ENCODE measurements at regions not wholly inside any gene's neighbourhood (a gene's known extent, or its start where the extent isn't known, plus 50 kb on each side); places are given as distances from the start of the nearest gene placed in this dataset.

DNA sequence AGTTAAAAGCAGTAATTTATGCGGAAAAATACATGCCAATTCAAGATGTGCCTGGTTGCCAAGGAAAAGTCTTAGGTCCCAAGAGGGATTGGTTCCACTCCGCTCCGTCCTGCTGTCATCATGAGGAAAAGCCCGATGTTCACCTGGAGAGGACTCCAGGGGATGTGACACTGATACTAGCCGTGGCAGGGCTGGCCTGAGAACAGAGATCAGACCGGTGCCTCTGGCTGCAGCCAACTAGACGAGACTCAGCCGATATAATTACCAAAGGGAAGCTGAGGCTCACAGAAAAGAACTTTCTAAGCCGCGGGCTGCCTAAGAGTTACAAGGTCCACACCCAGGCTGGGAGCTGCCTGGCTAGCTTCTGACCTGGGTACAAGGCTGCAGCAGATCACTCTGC, 81.3 kb upstream of the UNC5B start:
- ChIA-PET CTCF (no interaction called here), POLR2A (ENCODE audit: unreplicated experiment) (no interaction called here)
- H4K20me1 ChIP-seq (ENCODE audit: insufficient read depth) = no peaks in the 10 kb centered on the region; the same call in 1 of the 2 replicates
- no peak overlapping the region for H3K4me2 ChIP-seq
- peaks cover 49% of the 10 kb centered on the region for H3K27me3 ChIP-seq (ENCODE audit: insufficient read depth, low read depth)
- TF ChIP-seq, protein P1, sequence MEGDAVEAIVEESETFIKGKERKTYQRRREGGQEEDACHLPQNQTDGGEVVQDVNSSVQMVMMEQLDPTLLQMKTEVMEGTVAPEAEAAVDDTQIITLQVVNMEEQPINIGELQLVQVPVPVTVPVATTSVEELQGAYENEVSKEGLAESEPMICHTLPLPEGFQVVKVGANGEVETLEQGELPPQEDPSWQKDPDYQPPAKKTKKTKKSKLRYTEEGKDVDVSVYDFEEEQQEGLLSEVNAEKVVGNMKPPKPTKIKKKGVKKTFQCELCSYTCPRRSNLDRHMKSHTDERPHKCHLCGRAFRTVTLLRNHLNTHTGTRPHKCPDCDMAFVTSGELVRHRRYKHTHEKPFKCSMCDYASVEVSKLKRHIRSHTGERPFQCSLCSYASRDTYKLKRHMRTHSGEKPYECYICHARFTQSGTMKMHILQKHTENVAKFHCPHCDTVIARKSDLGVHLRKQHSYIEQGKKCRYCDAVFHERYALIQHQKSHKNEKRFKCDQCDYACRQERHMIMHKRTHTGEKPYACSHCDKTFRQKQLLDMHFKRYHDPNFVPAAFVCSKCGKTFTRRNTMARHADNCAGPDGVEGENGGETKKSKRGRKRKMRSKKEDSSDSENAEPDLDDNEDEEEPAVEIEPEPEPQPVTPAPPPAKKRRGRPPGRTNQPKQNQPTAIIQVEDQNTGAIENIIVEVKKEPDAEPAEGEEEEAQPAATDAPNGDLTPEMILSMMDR (conservative IDR thresholded peaks at IDR 0.05) = no peak
- TF ChIP-seq EZH2 (IDR thresholded peaks at IDR 0.05; ENCODE audit: low read depth) = no peak
- H3K27ac ChIP-seq = no peak overlapping the region
- no peak for DNase-seq
- intact Hi-C loops (cut with micrococcal nuclease; ENCODE audit: unreplicated experiment) = no loop called here
- no peaks in the 10 kb centered on the region for H3K4me1 ChIP-seq (replicated peaks; ENCODE audit: insufficient read depth)
- H3K9me2 ChIP-seq (ENCODE audit: insufficient read depth) = no peaks in the 10 kb centered on the region
- H3K79me2 ChIP-seq (ENCODE audit: low read depth) = no peaks in the 10 kb centered on the region
- no peak overlapping the region for H2AFZ ChIP-seq
- BruUV-seq (replicated peaks) = no TSS peak
- no peak overlapping the region for H3K4me3 ChIP-seq
- H3F3A ChIP-seq (ENCODE audit: insufficient read depth, low read depth) = no peaks in the 10 kb centered on the region
- no peaks in the 10 kb centered on the region for H3K36me3 ChIP-seq (ENCODE audit: low read depth)
- H3K9me3 ChIP-seq (ENCODE audit: insufficient read depth, low read depth) = no peaks in the 10 kb centered on the region

GRCh38 chr10:71131508-71132088, 80.8 kb upstream of the UNC5B start:
- Histone ChIP-seq H3K4me3 (no peak overlapping the region), H2AFZ (no peak overlapping the region), H3F3A (ENCODE audit: insufficient read depth, low read depth) (no peaks in the 10 kb centered on the region), H3K4me2 (no peak overlapping the region), H3K27ac (no peak overlapping the region), H4K20me1 (ENCODE audit: insufficient read depth) (no peaks in the 10 kb centered on the region; the same call in 1 of the 2 replicates), H3K4me1 (replicated peaks; ENCODE audit: insufficient read depth) (no peaks in the 10 kb centered on the region), H3K79me2 (ENCODE audit: low read depth) (no peaks in the 10 kb centered on the region), H3K9me2 (ENCODE audit: insufficient read depth) (no peaks in the 10 kb centered on the region), H3K9me3 (ENCODE audit: insufficient read depth, low read depth) (no peaks in the 10 kb centered on the region), H3K27me3 (ENCODE audit: insufficient read depth, low read depth) (peaks cover 44% of the 10 kb centered on the region), H3K36me3 (ENCODE audit: low read depth) (no peaks in the 10 kb centered on the region)
- POLR2A ChIA-PET (ENCODE audit: unreplicated experiment) = no interaction called here
- CTCF ChIA-PET = no interaction called here
- DNase-seq = no peak
- BruUV-seq (replicated peaks) = no TSS peak
- intact Hi-C loops (cut with micrococcal nuclease; ENCODE audit: unreplicated experiment) = no loop called here
- TF ChIP-seq, protein P1 (conservative IDR thresholded peaks at IDR 0.05) = no peak
- no peak for TF ChIP-seq EZH2 (IDR thresholded peaks at IDR 0.05; ENCODE audit: low read depth)

GRCh38 chr10:71132321-71132810, 80.0 kb upstream of the UNC5B start:
- H3F3A ChIP-seq (ENCODE audit: insufficient read depth, low read depth) = no peaks in the 10 kb centered on the region
- TF ChIP-seq EZH2 (IDR thresholded peaks at IDR 0.05; ENCODE audit: low read depth) = no peak
- TF ChIP-seq, protein P1 (conservative IDR thresholded peaks at IDR 0.05) = no peak

More at GRCh38 chr10:71132321-71132810, 80.0 kb upstream of the UNC5B start:
- peaks cover 37% of the 10 kb centered on the region for H3K27me3 ChIP-seq (ENCODE audit: insufficient read depth, low read depth)
- no peak overlapping the region for H3K27ac ChIP-seq
- no peak overlapping the region for H3K4me2 ChIP-seq
- H3K9me2 ChIP-seq (ENCODE audit: insufficient read depth) = no peaks in the 10 kb centered on the region
- ChIA-PET CTCF (no interaction called here), POLR2A (ENCODE audit: unreplicated experiment) (no interaction called here)
- no peaks in the 10 kb centered on the region for H3K9me3 ChIP-seq (ENCODE audit: insufficient read depth, low read depth)
- DNase-seq = no peak
- no peak overlapping the region for H3K4me3 ChIP-seq
- H3K79me2 ChIP-seq (ENCODE audit: low read depth) = no peaks in the 10 kb centered on the region
- no peaks in the 10 kb centered on the region for H3K4me1 ChIP-seq (replicated peaks; ENCODE audit: insufficient read depth)
- H4K20me1 ChIP-seq (ENCODE audit: insufficient read depth) = no peaks in the 10 kb centered on the region; the same call in 1 of the 2 replicates
- no TSS peak for BruUV-seq (replicated peaks)
- H3K36me3 ChIP-seq (ENCODE audit: low read depth) = no peaks in the 10 kb centered on the region
- no peak overlapping the region for H2AFZ ChIP-seq
- intact Hi-C loops (cut with micrococcal nuclease; ENCODE audit: unreplicated experiment) = no loop called here
